ENCODE measurements at regions not wholly inside any gene's neighbourhood (a gene's known extent, or its start where the extent isn't known, plus 50 kb on each side); places are given as distances from the start of the nearest gene placed in this dataset.
"Not testable (repeated sequence)": the region's sequence is repeated elsewhere in the genome, so short reads cannot be mapped to it uniquely, and the experiment has no call there.

DNA sequence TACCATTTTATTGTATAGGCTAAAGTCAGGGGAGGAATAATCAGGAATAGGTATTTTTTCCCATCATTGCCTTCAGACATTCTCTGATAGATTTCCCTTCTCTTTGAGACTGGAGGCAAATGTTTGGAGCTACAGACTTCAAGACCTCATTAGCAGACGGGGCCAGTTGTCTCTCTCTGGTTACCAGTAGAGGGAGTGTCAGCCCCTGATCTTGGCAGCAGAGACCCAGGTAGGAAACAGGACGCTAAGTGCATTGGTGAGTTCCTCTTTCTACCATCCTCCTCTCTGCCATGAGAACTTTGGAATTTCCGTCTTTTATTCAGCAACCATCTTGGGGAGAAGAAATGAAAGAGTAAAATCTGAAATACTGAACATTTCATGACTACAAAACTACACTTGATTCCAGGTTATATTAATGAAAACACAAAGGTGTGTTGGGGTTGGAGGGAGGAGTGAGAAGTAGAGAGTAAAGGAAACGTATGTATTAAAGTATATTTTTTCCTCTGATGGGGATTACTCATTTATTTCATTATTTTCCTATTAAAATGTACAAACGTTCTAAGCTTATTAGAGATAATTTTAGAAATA lies 186.2 kb upstream of the GCFC2 start:
- TF ChIP-seq POLR2AphosphoS5 (IDR thresholded peaks at IDR 0.05) (no peak), POLR2A (IDR thresholded peaks at IDR 0.05) (no peak)
- TF ChIP-seq, protein P1, sequence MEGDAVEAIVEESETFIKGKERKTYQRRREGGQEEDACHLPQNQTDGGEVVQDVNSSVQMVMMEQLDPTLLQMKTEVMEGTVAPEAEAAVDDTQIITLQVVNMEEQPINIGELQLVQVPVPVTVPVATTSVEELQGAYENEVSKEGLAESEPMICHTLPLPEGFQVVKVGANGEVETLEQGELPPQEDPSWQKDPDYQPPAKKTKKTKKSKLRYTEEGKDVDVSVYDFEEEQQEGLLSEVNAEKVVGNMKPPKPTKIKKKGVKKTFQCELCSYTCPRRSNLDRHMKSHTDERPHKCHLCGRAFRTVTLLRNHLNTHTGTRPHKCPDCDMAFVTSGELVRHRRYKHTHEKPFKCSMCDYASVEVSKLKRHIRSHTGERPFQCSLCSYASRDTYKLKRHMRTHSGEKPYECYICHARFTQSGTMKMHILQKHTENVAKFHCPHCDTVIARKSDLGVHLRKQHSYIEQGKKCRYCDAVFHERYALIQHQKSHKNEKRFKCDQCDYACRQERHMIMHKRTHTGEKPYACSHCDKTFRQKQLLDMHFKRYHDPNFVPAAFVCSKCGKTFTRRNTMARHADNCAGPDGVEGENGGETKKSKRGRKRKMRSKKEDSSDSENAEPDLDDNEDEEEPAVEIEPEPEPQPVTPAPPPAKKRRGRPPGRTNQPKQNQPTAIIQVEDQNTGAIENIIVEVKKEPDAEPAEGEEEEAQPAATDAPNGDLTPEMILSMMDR (IDR thresholded peaks at IDR 0.05), result no peak
- intact Hi-C loops (cut with DNase I), result no loop called here
- WGBS, result 50% methylated on average over 5 of the region's 5 CpGs

DNA sequence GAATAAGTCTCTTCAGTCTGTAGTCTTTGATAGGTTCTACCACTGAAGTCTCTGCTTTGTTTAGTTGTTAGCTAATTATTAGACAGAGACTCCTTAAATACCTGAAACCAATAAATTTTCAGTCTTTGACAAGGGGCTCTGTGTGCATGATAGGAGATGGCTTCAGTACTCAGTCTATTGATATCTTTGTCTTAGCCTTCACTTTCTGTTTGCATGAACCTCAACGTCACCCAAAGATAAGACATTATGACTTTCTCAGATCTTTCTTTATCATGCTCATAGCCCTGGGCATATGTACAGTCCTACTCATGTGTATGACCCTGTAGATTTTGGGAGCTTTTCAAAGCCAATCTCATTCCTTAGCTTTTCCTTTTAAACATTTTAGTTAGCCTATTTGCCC lies 183.5 kb upstream of the GCFC2 start:
- no peak overlapping the region for H3K4me3 ChIP-seq
- no peaks in the 10 kb centered on the region for H3K4me1 ChIP-seq (replicated peaks)
- TF ChIP-seq POLR2AphosphoS5 (IDR thresholded peaks at IDR 0.05) (no peak), POLR2A (IDR thresholded peaks at IDR 0.05) (no peak)
- TF ChIP-seq, protein P1 (IDR thresholded peaks at IDR 0.05), result no peak
- no peaks in the 10 kb centered on the region for H3K27me3 ChIP-seq (replicated peaks; ENCODE audit: insufficient read depth)
- no peaks in the 10 kb centered on the region for H3K9me3 ChIP-seq
- no peaks in the 10 kb centered on the region for H3K36me3 ChIP-seq
- DNase-seq (ENCODE audit: low spot score), result no peak
- intact Hi-C loops (cut with DNase I), result no loop called here
- no peak overlapping the region for H3K27ac ChIP-seq
- WGBS, result 49% methylated on average over 1 of the region's 1 CpG

More for the DNA sequence above, 186.2 kb upstream of the GCFC2 start:
- Histone ChIP-seq H3K36me3 (no peaks in the 10 kb centered on the region), H3K4me1 (replicated peaks) (no peaks in the 10 kb centered on the region), H3K27ac (no peak overlapping the region), H3K9me3 (no peaks in the 10 kb centered on the region), H3K4me3 (no peak overlapping the region), H3K27me3 (replicated peaks; ENCODE audit: insufficient read depth) (no peaks in the 10 kb centered on the region)
- no peak for DNase-seq (ENCODE audit: low spot score)

DNA sequence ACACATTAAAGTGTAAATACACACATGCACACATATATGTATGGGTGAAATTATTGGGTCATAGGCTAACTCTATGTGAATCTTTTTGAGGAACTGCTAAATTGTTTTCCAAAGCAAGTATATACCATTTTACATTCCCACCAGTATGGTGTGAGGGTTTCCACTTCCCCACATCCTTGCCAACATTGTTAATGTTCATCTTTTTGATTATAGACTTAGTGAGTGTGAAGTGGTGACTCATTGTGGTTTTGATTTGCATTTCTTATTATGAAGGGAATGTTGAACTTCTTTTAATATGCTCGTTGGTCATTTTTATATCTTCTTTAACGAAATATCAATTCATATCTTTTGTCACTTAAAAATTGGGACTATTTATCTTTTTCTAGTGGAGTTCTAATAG lies 181.8 kb upstream of the GCFC2 start:
- intact Hi-C loops (cut with DNase I), result no loop called here
- Histone ChIP-seq H3K4me1 (replicated peaks) (no peaks in the 10 kb centered on the region), H3K27ac (no peak overlapping the region), H3K4me3 (no peak overlapping the region), H3K36me3 (no peaks in the 10 kb centered on the region), H3K27me3 (replicated peaks; ENCODE audit: insufficient read depth) (no peaks in the 10 kb centered on the region), H3K9me3 (no peaks in the 10 kb centered on the region)
- DNase-seq (ENCODE audit: low spot score), result no peak
- WGBS, result 77% methylated on average over 2 of the region's 2 CpGs
- TF ChIP-seq POLR2A (IDR thresholded peaks at IDR 0.05), result no peak
- TF ChIP-seq, protein P1 (IDR thresholded peaks at IDR 0.05), result no peak
- no peak for TF ChIP-seq POLR2AphosphoS5 (IDR thresholded peaks at IDR 0.05)

DNA sequence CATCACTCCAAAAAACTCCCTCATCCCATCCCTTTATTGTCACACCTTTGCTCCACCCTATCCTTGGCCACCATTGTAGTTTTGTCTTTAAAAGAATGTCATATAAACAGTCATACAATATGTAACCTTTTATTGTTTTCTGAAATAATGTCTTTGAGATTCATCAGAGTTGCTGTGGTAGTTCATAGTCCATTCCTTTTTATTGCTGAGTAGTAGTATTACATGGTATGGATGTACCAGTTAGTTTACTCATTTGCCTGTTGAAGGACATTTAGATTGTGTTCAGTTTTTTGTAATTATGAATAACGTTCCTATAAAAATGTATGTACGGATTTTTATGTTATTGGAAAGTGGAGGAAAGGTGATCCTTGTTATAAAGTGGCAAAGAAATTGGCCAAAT lies 171.8 kb upstream of the GCFC2 start:
- Histone ChIP-seq H3K4me1 (replicated peaks) (no peaks in the 10 kb centered on the region), H3K4me3 (no peak overlapping the region), H3K27me3 (replicated peaks; ENCODE audit: insufficient read depth) (no peaks in the 10 kb centered on the region), H3K27ac (no peak overlapping the region), H3K36me3 (no peaks in the 10 kb centered on the region), H3K9me3 (no peaks in the 10 kb centered on the region)
- intact Hi-C loops (cut with DNase I), result no loop called here
- 54% methylated on average over 2 of the region's 2 CpGs for WGBS
- TF ChIP-seq, protein P1 (IDR thresholded peaks at IDR 0.05), result no peak
- TF ChIP-seq POLR2A (IDR thresholded peaks at IDR 0.05) (no peak), POLR2AphosphoS5 (IDR thresholded peaks at IDR 0.05) (no peak)
- DNase-seq (ENCODE audit: low spot score), result no peak

DNA sequence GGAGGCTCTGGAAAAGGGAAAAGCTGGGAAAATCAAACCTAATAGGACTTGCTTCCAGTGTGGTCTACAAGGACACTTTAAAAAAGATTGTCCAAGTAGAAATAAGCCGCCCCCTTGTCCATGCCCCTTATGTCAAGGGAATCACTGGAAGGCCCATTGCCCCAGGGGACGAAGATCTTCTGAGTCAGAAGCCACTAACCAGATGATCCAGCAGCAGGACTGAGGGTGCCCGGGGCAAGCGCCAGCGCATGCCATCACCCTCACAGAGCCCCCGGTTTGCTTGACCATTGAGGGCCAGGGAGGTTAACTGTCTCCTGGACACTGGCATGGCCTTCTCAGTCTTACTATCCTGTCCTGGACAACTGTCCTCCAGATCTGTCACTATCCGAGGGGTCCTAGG lies 164.9 kb upstream of the GCFC2 start:
- intact Hi-C loops (cut with DNase I), result not testable (repeated sequence)

DNA sequence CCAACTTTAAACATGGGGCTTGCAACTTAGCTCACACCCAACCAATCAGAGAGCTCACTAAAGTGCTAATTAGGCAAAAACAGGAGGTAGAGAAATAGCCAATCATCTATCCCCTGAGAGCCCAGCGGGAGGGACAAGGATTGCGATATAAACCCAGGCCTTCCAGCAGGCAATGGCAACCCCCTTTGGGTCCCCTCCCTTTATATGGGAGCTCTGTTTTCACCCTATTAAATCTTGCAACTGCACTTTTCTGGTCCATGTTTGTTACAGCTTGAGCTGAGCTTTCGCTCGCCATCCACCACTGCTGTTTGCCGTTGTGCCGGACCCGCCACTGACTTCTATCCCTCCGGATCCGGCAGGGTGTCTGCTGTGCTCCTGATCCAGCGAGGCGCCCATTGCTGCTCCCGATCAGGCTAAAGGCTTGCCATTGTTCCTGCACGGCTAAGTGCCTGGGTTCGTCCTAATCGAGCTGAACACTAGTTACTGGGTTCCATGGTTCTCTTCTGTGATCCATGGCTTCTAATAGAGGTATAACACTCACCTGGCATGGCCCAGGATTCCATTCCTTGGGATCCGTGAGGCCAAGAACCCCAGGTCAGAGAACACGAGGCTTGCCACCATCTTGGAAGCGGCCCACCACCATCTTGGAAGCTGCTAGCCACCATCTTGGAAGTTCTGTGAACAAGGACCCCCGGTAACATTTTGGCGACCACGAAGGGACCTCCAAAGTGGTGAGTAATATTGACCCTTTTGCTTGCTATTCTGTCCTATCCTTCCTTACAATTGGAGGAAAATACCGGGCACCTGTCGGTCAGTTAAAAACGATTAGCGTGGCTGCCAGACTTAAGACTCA lies 161.3 kb upstream of the GCFC2 start:
- H3K4me3 ChIP-seq; intact Hi-C loops (cut with DNase I); H3K27ac ChIP-seq; H3K27me3 ChIP-seq (replicated peaks; ENCODE audit: insufficient read depth); H3K4me1 ChIP-seq (replicated peaks); DNase-seq (ENCODE audit: low spot score); H3K9me3 ChIP-seq; H3K36me3 ChIP-seq: not testable (repeated sequence)
- WGBS, result 97% methylated on average over 25 of the region's 25 CpGs

More for the DNA sequence above, 164.9 kb upstream of the GCFC2 start:
- not testable (repeated sequence) for H3K27ac ChIP-seq; H3K4me3 ChIP-seq; H3K27me3 ChIP-seq (replicated peaks; ENCODE audit: insufficient read depth); DNase-seq (ENCODE audit: low spot score); H3K36me3 ChIP-seq; H3K4me1 ChIP-seq (replicated peaks); H3K9me3 ChIP-seq
- 92% methylated on average over 7 of the region's 7 CpGs for WGBS
